Vagina (tissue), 2 donors: ENCODE measurements at regions not wholly inside any gene's neighbourhood (a gene's known extent, or its start where the extent isn't known, plus 50 kb on each side); places are given as distances from the start of the nearest gene placed in this dataset.

ENCODE experiments used
- POLR2A ChIP-seq, 2 donors: fragments of 450-650 bp; IDR thresholded peaks; one replicate each; pipeline ENCODE4 v1.6.1; 2017; ENCODE audit warnings: antibody characterized with exemption in 2 of 2, mild to moderate bottlenecking in 2 of 2, moderate library complexity in 2 of 2
- TF ChIP-seq, protein P1 (sequence below), 3 experiments: fragments of 450-650 bp in 2 of 3; fragments of 200-600 bp in 1 of 3; sonication (generic) in 1 of 3; IDR thresholded peaks; one replicate each; pipeline ENCODE4 v1.5.1; 2017 to 2019; ENCODE audit warnings: antibody characterized with exemption in 3 of 3, mild to moderate bottlenecking in 2 of 3, moderate library complexity in 2 of 3

DNA sequence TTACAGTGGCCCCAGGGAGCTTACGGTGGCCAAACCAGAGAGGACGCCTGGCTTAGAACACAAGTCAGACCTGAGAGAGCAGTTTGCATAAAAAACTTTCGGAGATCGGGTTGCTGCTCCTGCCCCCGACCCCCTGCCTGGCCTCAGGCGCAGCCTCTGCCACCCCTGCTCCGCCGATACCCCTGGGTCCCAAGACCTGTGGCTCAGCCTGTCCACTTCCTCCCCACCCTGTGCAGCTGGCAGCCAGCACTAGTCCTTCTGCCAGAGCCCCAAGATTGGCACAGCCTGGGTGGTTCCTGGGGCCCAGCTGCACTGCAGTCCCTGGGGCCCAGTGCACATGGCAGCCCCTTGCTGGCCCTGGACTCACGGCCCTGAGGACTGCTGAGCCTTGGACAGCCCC lies 56.2 kb upstream of the SOX1 start:
- TF ChIP-seq, protein P1, sequence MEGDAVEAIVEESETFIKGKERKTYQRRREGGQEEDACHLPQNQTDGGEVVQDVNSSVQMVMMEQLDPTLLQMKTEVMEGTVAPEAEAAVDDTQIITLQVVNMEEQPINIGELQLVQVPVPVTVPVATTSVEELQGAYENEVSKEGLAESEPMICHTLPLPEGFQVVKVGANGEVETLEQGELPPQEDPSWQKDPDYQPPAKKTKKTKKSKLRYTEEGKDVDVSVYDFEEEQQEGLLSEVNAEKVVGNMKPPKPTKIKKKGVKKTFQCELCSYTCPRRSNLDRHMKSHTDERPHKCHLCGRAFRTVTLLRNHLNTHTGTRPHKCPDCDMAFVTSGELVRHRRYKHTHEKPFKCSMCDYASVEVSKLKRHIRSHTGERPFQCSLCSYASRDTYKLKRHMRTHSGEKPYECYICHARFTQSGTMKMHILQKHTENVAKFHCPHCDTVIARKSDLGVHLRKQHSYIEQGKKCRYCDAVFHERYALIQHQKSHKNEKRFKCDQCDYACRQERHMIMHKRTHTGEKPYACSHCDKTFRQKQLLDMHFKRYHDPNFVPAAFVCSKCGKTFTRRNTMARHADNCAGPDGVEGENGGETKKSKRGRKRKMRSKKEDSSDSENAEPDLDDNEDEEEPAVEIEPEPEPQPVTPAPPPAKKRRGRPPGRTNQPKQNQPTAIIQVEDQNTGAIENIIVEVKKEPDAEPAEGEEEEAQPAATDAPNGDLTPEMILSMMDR (IDR thresholded peaks at IDR 0.05) = no peak
- TF ChIP-seq POLR2A (IDR thresholded peaks at IDR 0.05) = no peak
